ENCODE measurements at regions not wholly inside any gene's neighbourhood (a gene's known extent, or its start where the extent isn't known, plus 50 kb on each side); places are given as distances from the start of the nearest gene placed in this dataset.

DNA sequence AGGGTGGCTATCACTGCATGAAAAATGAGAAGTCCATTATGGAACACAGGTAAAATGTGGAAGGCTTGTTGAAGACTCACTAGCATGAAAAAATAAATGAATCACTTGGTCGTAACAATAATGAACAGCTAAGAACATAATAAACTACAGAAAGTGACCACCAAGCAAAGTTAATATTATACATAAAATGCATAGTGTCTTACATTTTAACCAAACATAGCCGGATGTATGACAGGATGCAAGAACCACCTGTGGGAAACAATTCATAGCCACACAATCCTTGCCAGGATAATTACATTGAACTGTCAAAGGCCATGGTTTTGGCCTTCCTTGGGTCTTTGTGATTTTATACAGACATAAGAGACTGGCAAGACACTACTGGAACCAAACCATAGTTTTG is 81.9 kb upstream of the ATXN3L start:
- no peak overlapping the region for H3K4me3 ChIP-seq (ENCODE audit: low read depth, low read length)
- H3K27me3 ChIP-seq: no peaks in the 10 kb centered on the region
- TF ChIP-seq, protein P1, sequence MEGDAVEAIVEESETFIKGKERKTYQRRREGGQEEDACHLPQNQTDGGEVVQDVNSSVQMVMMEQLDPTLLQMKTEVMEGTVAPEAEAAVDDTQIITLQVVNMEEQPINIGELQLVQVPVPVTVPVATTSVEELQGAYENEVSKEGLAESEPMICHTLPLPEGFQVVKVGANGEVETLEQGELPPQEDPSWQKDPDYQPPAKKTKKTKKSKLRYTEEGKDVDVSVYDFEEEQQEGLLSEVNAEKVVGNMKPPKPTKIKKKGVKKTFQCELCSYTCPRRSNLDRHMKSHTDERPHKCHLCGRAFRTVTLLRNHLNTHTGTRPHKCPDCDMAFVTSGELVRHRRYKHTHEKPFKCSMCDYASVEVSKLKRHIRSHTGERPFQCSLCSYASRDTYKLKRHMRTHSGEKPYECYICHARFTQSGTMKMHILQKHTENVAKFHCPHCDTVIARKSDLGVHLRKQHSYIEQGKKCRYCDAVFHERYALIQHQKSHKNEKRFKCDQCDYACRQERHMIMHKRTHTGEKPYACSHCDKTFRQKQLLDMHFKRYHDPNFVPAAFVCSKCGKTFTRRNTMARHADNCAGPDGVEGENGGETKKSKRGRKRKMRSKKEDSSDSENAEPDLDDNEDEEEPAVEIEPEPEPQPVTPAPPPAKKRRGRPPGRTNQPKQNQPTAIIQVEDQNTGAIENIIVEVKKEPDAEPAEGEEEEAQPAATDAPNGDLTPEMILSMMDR (IDR thresholded peaks at IDR 0.05; ENCODE audit: low read depth, low read length): no peak
- H3K9me3 ChIP-seq: no peaks in the 10 kb centered on the region
- DNase-seq: no peak
- no peaks in the 10 kb centered on the region for H3K36me3 ChIP-seq
- peaks cover 4% of the 10 kb centered on the region for H3K4me1 ChIP-seq

DNA sequence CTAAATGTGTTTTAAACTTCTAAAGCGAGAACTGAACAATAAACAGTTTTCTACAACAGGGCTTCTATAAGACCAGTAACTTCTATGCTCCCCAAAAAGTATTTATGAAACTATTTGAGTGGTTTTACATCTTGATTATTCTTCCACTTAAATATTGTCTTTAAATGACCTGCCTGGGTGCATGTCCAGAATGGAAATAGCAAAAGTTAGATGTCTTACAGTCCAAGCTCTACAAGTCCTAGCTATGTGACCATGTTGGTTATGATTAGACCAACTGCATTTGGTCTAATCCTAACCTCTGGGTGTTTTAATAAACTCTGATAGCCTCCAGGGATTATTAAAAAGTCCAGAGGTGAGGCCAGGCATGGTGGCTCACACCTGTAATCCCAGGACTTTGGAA is 79.0 kb upstream of the ATXN3L start:
- TF ChIP-seq, protein P1 (IDR thresholded peaks at IDR 0.05; ENCODE audit: low read depth, low read length): no peak
- Histone ChIP-seq H3K9me3 (no peaks in the 10 kb centered on the region), H3K27me3 (no peaks in the 10 kb centered on the region), H3K36me3 (no peaks in the 10 kb centered on the region), H3K4me1 (no peaks in the 10 kb centered on the region), H3K4me3 (ENCODE audit: low read depth, low read length) (no peak overlapping the region)
- DNase-seq: no peak

DNA sequence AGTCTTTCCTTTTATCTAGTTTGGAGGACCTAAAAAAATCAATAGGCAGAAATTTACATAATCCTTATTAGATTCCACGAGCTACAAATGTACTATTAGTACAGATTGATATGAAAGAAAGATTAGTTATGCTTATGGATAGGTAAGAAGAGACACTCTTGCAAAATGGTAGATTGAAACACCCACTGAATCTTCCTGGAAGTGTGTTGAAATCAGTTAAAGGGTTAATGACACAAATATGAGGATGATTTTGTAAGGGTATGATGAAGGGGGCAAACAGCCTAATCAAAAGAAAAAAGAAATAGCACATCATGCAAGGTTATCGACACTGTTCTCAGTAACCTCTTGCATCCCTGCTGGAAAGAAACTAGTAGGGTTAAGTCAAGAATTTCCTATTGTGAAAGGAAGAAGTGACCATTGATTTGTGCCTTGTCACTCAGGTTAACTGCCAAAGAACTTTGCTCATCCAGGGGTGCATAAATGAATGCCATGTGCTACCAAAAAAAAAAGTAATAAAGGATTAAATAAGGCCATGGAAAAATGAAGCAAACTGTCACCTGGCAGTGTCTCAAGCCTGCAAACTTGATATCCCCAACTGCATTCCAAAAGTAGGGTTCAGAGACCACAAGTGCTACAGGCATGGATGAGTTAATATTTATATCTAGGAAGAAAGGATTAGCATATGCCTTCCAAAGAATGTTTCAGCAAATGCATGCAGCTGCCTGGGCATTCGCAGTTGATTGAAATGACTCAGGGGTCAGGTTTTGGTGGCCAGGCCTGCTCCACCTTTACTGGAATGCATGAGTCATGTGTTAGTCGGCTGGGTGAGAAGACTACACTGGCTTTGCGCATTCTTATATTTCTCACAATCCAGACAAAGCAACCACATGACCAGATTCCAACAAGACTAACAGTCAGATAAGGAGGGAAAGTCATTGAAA is 78.3 kb upstream of the ATXN3L start:
- H3K9me3 ChIP-seq: no peaks in the 10 kb centered on the region
- no peaks in the 10 kb centered on the region for H3K4me1 ChIP-seq
- H3K36me3 ChIP-seq: no peaks in the 10 kb centered on the region
- H3K4me3 ChIP-seq (ENCODE audit: low read depth, low read length): no peak overlapping the region
- H3K27me3 ChIP-seq: no peaks in the 10 kb centered on the region
- TF ChIP-seq, protein P1 (IDR thresholded peaks at IDR 0.05; ENCODE audit: low read depth, low read length): no peak
- no peak for DNase-seq

DNA sequence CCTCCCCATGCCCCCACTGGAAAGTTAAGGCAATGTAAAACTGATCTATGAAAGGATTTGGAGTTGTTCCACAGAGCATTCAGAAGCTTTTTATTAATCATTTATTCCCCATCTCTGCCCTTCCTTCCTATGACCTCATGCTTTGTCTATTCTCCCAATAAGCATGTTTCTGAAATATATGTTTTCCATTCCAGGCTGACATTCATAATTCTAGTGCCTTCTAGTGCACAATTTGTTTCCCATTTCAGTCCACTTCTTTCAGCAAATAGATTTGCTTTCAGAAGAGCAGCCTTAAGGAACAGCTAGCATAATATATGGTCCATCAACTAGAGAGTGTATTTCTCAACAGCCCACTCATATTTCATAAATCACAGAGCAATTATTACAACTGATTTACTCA is 77.1 kb upstream of the ATXN3L start:
- Histone ChIP-seq H3K9me3 (no peaks in the 10 kb centered on the region), H3K4me3 (ENCODE audit: low read depth, low read length) (no peak overlapping the region), H3K27me3 (no peaks in the 10 kb centered on the region), H3K4me1 (no peaks in the 10 kb centered on the region), H3K36me3 (no peaks in the 10 kb centered on the region)
- TF ChIP-seq, protein P1 (IDR thresholded peaks at IDR 0.05; ENCODE audit: low read depth, low read length): no peak
- no peak for DNase-seq

DNA sequence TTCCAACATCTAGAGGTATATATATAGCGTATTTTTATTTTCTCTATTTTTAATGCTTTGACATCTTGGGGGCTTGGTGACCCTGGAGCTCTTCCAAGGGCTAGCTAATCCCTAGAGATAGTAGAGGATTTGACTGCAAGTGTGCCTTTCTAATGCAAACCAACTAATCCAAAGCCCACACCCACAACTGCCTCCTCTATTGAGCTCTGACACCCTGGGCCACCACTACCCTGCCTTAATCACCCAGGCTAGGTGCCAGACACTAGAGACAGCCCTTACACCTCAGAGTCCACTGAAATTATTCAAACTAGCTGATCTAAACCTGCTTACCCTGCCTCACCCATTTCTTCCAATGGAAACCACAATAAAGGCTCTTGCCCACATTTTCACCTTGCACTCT is 69.6 kb upstream of the ATXN3L start:
- H3K4me1 ChIP-seq: no peaks in the 10 kb centered on the region
- H3K9me3 ChIP-seq: no peaks in the 10 kb centered on the region
- no peaks in the 10 kb centered on the region for H3K27me3 ChIP-seq
- H3K36me3 ChIP-seq: no peaks in the 10 kb centered on the region
- DNase-seq: no peak
- no peak overlapping the region for H3K4me3 ChIP-seq (ENCODE audit: low read depth, low read length)
- TF ChIP-seq, protein P1 (IDR thresholded peaks at IDR 0.05; ENCODE audit: low read depth, low read length): no peak
